ENCODE measurements at regions not wholly inside any gene's neighbourhood (a gene's known extent, or its start where the extent isn't known, plus 50 kb on each side); places are given as distances from the start of the nearest gene placed in this dataset.
A peak's percentile ranks its signal among the peaks of the same experiment; 100 is the strongest.

- DNase-seq = no peak
Measured at GRCh38 chr2:176508374-176508773, 239.1 kb downstream of the MTX2 start.

- no peak for DNase-seq
Measured at GRCh38 chr2:176508984-176509740, 239.9 kb downstream of the MTX2 start.

- DNase-seq = no peak
Measured at GRCh38 chr2:176514276-176514675, 245.0 kb downstream of the MTX2 start.

- DNase-seq = no peak
Measured at GRCh38 chr2:176514805-176515500, 245.7 kb downstream of the MTX2 start.

GRCh38 chr2:176516051-176516602 lies 246.9 kb downstream of the MTX2 start:
- no peak for DNase-seq

GRCh38 chr2:176518823-176519222 lies 249.6 kb downstream of the MTX2 start:
- DNase-seq = no peak

- no peak for DNase-seq
Measured at GRCh38 chr2:176521878-176522670, 252.8 kb downstream of the MTX2 start.

GRCh38 chr2:176525086-176525485 lies 255.8 kb downstream of the MTX2 start:
- DNase-seq = no peak

- DNase-seq = peak; percentile 87
Measured at GRCh38 chr2:176526995-176527901, 258.0 kb downstream of the MTX2 start.

- DNase-seq = no peak
Measured at GRCh38 chr2:176531608-176532007, 262.4 kb downstream of the MTX2 start.

GRCh38 chr2:176533505-176534193 lies 264.4 kb downstream of the MTX2 start:
- no peak for DNase-seq

- DNase-seq = peak; percentile 93
Measured at GRCh38 chr2:176534798-176535466, 265.7 kb downstream of the MTX2 start.

- DNase-seq = peak; percentile 89
Measured at GRCh38 chr2:176535467-176536113, 266.3 kb downstream of the MTX2 start.

- peak; percentile 75 for DNase-seq
Measured at GRCh38 chr2:176536439-176537133, 267.3 kb downstream of the MTX2 start.

GRCh38 chr2:176537932-176538331 lies 268.7 kb downstream of the MTX2 start:
- no peak for DNase-seq

GRCh38 chr2:176540995-176541394 lies 271.8 kb downstream of the MTX2 start:
- DNase-seq = no peak

- no peak for DNase-seq
Measured at GRCh38 chr2:176542476-176542875, 273.2 kb downstream of the MTX2 start.

GRCh38 chr2:176544557-176544956 lies 275.3 kb downstream of the MTX2 start:
- no peak for DNase-seq
